H1 (cell line): ENCODE measurements at regions not wholly inside any gene's neighbourhood (a gene's known extent, or its start where the extent isn't known, plus 50 kb on each side); places are given as distances from the start of the nearest gene placed in this dataset.

Experiments used
- CTCF ChIP-seq, 3 experiments: IDR thresholded peaks; 1 replicate in 2 of 3; 2 replicates in 1 of 3; pipeline versions ENCODE4 v1.5.1 to v1.6.1; 2011; ENCODE audit warnings: low read length in 3 of 3, mild to moderate bottlenecking in 3 of 3, inconsistent platforms in 2 of 3, low read depth in 1 of 3, moderate library complexity in 1 of 3; ENCODE audit not compliant: insufficient read depth in 1 of 3; ENCODE audit errors: control extremely low read depth in 1 of 3
- MAFK ChIP-seq: IDR thresholded peaks from 2 replicates; pipeline ENCODE4 v1.6.1; 2012; ENCODE audit warnings: low read depth, mild to moderate bottlenecking, improper control_type of control experiment, low read length
- PHF8 ChIP-seq: fragments of 200-600 bp; sonication (generic); conservative IDR thresholded peaks from 2 replicates; pipeline ENCODE4 v1.7.1; 2012; ENCODE audit warnings: low read depth, mild to moderate bottlenecking, inconsistent platforms, low read length, moderate library complexity
- POLR2A ChIP-seq, 2 experiments: IDR thresholded peaks; 1 replicate in 1 of 2; 2 replicates in 1 of 2; pipeline ENCODE4 v1.6.1; 2011; ENCODE audit warnings: low read depth in 2 of 2, low read length in 2 of 2, mild to moderate bottlenecking in 2 of 2; ENCODE audit errors: control extremely low read depth in 1 of 2
- RNF2 ChIP-seq: fragments of 200-900, 300-1000 bp; sonication (generic); IDR thresholded peaks from 2 replicates; pipeline ENCODE4 v1.7.1; 2016; ENCODE audit warnings: borderline replicate concordance, low read depth, mild to moderate bottlenecking, antibody characterized with exemption, low read length; ENCODE audit not compliant: poor library complexity, severe bottlenecking; ENCODE audit errors: missing control alignments

GRCh38 chr6:126941751-126942150 lies 176.7 kb upstream of the RSPO3 start:
- TF ChIP-seq POLR2A (IDR thresholded peaks at IDR 0.05; ENCODE audit: control extremely low read depth in 1 of 2, low read depth in 2 of 2, low read length in 2 of 2) (no peak), CTCF (IDR thresholded peaks at IDR 0.05; ENCODE audit: control extremely low read depth in 1 of 3, insufficient read depth in 1 of 3, low read depth in 1 of 3, low read length in 3 of 3) (no peak), RNF2 (no peak), PHF8 (no peak), MAFK (no peak)
